ENCODE measurements at regions not wholly inside any gene's neighbourhood (a gene's known extent, or its start where the extent isn't known, plus 50 kb on each side); places are given as distances from the start of the nearest gene placed in this dataset.
"Not testable (repeated sequence)": the region's sequence is repeated elsewhere in the genome, so short reads cannot be mapped to it uniquely, and the experiment has no call there.

GRCh38 chr7:138378741-138379559 is 81.1 kb upstream of the TRIM24 start:
- DNase-seq, result no peak

GRCh38 chr7:138382862-138383565 is 77.0 kb upstream of the TRIM24 start:
- no peak for DNase-seq

DNA sequence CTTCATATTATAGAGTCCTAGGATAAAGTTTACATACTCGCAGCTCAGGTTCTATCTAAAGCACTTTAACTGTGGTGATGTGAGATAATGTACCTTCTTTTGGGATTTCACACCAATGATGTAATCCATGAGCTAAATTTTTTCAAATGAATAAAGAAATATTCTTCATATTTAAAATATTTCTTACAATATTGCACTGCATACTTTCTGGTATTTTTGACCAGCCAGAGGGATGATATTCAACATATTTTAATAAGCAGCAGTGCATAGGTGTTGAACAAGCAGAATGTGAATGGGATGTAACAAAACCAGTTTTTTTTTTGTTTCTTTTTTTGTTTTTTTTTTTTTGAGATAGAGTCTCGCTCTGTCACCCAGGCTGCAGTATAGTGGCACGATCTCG is 73.2 kb upstream of the TRIM24 start:
- DNase-seq, result no peak

GRCh38 chr7:138387755-138388475 is 72.1 kb upstream of the TRIM24 start:
- no peak for DNase-seq

GRCh38 chr7:138388673-138389491 is 71.2 kb upstream of the TRIM24 start:
- no peak for DNase-seq

GRCh38 chr7:138395763-138396162 is 64.3 kb upstream of the TRIM24 start:
- DNase-seq, result no peak

- DNase-seq, result no peak
Measured at GRCh38 chr7:138396251-138397070, 63.6 kb upstream of the TRIM24 start.

- not testable (repeated sequence) for DNase-seq
Measured at GRCh38 chr7:138397071-138397433, 63.0 kb upstream of the TRIM24 start.

DNA sequence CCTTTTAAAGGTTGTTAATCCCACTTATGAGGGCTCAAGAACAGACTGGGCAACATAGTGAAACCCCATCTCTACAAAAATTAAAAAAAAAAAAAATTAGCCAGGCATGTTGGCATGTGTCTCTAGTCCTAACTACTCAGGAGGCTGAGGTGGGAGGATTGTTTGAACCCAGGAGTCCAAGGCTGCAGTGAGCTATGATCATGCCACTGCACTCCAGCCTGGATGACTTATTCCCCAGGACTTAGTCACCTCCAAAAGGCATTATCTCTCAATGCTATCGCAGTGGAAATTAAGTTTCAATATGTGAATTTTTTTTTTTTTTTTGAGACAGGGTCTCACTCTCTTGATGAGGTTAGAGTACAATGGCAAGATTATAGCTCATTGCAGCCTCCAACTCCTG is 61.2 kb upstream of the TRIM24 start:
- no peak for DNase-seq

- no peak for DNase-seq
Measured at GRCh38 chr7:138400400-138400886, 59.6 kb upstream of the TRIM24 start.

DNA sequence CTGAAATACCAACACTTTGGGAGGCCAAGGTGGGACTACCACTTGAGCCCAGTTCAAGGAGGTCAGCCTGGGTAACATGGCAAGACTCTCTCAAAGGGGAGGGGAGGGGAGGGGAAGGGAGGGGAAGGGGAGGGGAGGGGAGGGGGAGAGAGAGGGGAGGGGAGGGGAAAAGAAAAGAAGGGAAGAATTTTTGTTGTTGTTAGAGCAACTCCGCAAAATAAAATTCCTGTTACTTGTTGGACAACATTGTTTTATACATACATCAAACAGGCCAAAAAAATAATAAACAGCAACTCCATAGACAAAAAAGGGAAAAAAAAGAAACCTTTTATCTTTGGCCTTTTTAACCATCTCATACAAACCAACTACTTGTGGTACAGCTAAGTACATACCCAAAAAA is 57.3 kb upstream of the TRIM24 start:
- DNase-seq, result no peak

GRCh38 chr7:138405496-138405895 is 54.6 kb upstream of the TRIM24 start:
- no peak for DNase-seq

DNA sequence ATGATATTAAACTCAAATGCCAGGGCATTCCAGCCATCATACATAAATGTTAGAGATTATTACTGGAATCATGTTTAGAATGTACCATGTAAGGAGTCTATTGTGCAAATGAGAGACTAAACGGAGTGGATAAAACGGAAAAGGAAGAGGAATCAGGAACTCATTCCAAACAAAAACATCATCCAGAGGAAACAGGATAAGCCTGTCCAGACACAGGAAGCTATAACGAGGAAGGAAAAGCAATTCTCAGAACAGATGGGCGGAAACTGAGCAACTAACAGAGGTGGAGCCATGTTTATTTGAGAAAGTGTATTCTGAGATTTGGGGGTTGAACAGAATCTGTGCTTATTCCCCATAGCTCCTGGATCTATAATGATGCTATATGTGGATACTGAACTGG is 52.3 kb upstream of the TRIM24 start:
- DNase-seq, result no peak

Measured in DMS153 (cell line).